Peyer's patch (tissue), 4 donors: ENCODE measurements at regions not wholly inside any gene's neighbourhood (a gene's known extent, or its start where the extent isn't known, plus 50 kb on each side); places are given as distances from the start of the nearest gene placed in this dataset.

Experiments
- DNase-seq, 3 donors: peaks; one replicate each; pipeline ENCODE4 v3.0.0-alpha.2; 2017 to 2019
- H3K27ac ChIP-seq, 4 donors: fragments of 200-600 bp; sonication (generic); one replicate each; pipeline ENCODE4 v1.5.1; 2016 to 2019
- H3K27me3 ChIP-seq, 2 donors: fragments of 200-600 bp; sonication (generic); one replicate each; pipeline ENCODE4 v1.5.1; 2019
- H3K36me3 ChIP-seq, 3 donors: fragments of 200-600 bp; sonication (generic); one replicate each; pipeline ENCODE4 v1.5.1; 2016 to 2019
- H3K4me1 ChIP-seq, 4 donors: fragments of 200-600 bp; sonication (generic); one replicate each; pipeline ENCODE4 v1.5.1; 2016 to 2019
- H3K4me3 ChIP-seq, 4 donors: fragments of 200-600 bp; sonication (generic); 1 replicate in 3 of 4; 2 replicates in 1 of 4; pipeline ENCODE4 v1.5.1; 2016 to 2019; ENCODE audit warnings: mild to moderate bottlenecking in 1 of 4
- H3K9me3 ChIP-seq, 4 donors: fragments of 200-600 bp; sonication (generic); one replicate each; pipeline ENCODE4 v1.5.1; 2016 to 2019; ENCODE audit warnings: mild to moderate bottlenecking in 1 of 4
- POLR2A ChIP-seq, 2 donors: fragments of 450-650 bp; IDR thresholded peaks; one replicate each; pipeline ENCODE4 v1.5.1; 2017; ENCODE audit warnings: antibody characterized with exemption in 2 of 2, mild to moderate bottlenecking in 2 of 2, moderate library complexity in 2 of 2
- TF ChIP-seq, protein P1 (sequence below), 6 experiments: fragments of 450-650 bp in 4 of 6; fragments of 200-600 bp in 2 of 6; sonication (generic) in 1 of 6; IDR thresholded peaks; one replicate each; pipeline ENCODE4 v1.5.1; 2017 to 2019; ENCODE audit warnings: antibody characterized with exemption in 6 of 6, mild to moderate bottlenecking in 3 of 6, moderate library complexity in 1 of 6

DNA sequence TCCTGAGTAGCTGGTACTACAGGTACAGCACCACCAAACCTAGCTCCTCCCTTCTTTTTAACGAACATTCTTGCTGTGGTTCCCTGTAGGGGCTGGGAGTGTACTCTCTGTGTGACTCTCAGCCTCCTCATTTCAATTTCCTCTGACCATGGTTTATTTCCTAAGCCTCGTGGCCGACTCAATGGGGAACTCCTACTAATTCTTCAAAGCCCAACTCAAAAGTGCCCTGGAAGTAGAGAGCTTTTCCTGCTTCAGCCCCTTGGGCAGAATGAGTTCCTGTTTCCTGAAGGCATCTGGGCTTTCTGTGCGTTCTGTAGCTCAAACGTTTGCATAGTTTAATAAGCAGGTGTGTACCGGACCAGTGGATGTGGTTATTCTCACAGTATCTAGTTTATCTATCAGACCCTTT is 70.9 kb upstream of the ACOT11 start:
- Histone ChIP-seq H3K4me1 (peaks cover 0 to 25% (median 4%) of the 10 kb centered on the region in 4 donors), H3K27me3 (peaks cover 0 to 3% of the 10 kb centered on the region in 2 donors), H3K27ac (no peak overlapping the region), H3K9me3 (no peaks in the 10 kb centered on the region), H3K36me3 (no peaks in the 10 kb centered on the region), H3K4me3 (no peak overlapping the region)
- no peak for TF ChIP-seq POLR2A (IDR thresholded peaks at IDR 0.05)
- TF ChIP-seq, protein P1, sequence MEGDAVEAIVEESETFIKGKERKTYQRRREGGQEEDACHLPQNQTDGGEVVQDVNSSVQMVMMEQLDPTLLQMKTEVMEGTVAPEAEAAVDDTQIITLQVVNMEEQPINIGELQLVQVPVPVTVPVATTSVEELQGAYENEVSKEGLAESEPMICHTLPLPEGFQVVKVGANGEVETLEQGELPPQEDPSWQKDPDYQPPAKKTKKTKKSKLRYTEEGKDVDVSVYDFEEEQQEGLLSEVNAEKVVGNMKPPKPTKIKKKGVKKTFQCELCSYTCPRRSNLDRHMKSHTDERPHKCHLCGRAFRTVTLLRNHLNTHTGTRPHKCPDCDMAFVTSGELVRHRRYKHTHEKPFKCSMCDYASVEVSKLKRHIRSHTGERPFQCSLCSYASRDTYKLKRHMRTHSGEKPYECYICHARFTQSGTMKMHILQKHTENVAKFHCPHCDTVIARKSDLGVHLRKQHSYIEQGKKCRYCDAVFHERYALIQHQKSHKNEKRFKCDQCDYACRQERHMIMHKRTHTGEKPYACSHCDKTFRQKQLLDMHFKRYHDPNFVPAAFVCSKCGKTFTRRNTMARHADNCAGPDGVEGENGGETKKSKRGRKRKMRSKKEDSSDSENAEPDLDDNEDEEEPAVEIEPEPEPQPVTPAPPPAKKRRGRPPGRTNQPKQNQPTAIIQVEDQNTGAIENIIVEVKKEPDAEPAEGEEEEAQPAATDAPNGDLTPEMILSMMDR (IDR thresholded peaks at IDR 0.05), result no peak
- no peak for DNase-seq

DNA sequence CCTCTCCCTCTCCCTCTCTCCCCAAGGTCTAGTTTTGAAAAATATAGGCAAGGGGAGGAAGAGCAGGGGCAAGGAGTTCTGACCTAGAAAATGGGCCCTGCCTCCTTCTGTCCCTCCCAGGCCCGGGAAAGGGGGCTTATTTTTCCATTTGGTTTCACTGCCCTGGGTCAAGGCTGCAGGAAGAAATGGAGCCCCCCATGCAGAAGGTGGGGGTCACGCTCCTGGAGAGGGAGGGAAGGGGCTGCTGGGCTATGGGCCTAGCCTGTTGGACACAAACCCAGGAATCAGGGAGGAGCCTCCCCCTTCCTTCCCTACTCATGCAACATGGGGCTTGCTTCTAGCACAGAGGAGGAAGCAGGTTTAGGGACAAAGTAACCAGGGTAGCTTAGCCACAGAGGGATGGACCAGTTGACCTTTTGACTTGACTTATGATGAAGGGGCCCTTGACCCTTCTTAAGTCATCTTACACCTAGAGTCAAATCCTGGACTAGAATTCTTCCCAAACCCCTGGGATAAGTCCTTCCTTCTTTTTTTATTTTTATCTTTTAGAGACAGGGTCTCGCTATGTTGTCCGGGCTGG is 70.4 kb upstream of the SSBP3 start:
- Histone ChIP-seq H3K36me3 (no peaks in the 10 kb centered on the region), H3K27ac (peak overlapping the region in 1 of 4 donors; percentile 6), H3K4me1 (peaks cover 0 to 22% (median 4%) of the 10 kb centered on the region in 4 donors), H3K4me3 (no peak overlapping the region), H3K9me3 (no peaks in the 10 kb centered on the region), H3K27me3 (peaks cover 0 to 3% of the 10 kb centered on the region in 2 donors)
- DNase-seq, result no peak
- no peak for TF ChIP-seq POLR2A (IDR thresholded peaks at IDR 0.05)
- TF ChIP-seq, protein P1 (IDR thresholded peaks at IDR 0.05), result no peak

DNA sequence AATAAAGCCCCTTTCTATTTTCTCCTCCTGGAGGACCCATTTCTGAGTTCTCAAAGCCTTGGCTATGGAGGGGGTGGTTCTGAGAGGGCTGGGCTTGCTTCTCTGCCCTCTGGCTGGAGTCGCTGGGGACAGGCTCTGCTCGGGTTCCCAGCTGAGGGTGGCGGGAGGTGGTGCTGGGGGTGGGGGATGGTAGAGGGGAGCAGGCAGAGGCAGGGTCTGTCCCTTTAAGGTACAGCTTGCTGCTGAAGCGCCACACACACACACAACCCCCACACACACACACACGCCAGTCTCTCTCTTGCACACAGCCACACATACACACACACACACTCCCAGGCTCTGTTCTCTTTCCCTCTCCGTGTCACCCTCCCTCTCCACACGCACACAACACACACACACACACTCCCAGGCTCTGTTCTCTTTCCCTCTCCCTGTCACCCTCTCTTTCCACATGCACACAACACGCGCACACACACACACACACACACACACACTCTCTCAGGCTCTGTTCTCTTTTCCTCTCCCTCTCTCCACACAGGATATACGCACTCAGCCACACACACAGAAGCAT is 69.8 kb upstream of the SSBP3 start:
- H3K27me3 ChIP-seq, result peaks cover 0 to 3% of the 10 kb centered on the region in 2 donors
- no peak for DNase-seq
- no peak for TF ChIP-seq POLR2A (IDR thresholded peaks at IDR 0.05)
- TF ChIP-seq, protein P1 (IDR thresholded peaks at IDR 0.05), result no peak
- no peaks in the 10 kb centered on the region for H3K9me3 ChIP-seq
- H3K27ac ChIP-seq, result peak overlapping the region in 2 of 4 donors; percentile 0 to 68
- peaks cover 0 to 17% (median 3%) of the 10 kb centered on the region in 4 donors for H3K4me1 ChIP-seq
- H3K4me3 ChIP-seq, result no peak overlapping the region
- no peaks in the 10 kb centered on the region for H3K36me3 ChIP-seq

DNA sequence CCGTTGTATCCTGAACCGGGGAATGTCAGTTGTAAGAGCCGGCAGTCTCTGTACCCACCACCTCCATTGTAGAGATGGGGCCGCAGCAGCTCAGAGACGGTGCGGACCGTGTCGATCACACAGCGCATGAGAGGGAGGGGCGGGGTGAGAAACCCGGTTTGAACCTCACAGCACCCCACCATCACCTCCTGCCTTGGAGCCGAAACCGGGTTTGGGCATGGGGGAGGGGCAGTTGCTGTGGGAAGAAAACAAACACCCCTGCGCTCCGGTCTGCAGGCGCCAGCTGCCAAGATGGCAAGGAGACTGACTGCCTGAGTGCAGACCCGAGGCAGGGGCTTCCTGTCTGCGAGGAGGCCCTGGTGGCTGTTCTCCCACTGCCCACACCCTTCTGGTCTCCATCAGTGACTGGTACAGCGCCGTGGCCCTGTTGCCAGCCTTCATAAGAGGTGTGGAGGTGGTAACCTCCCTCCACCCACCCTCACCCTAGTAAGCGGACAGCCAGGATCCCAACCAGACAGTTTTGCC is 69.2 kb upstream of the SSBP3 start:
- Histone ChIP-seq H3K9me3 (no peaks in the 10 kb centered on the region), H3K36me3 (no peaks in the 10 kb centered on the region), H3K4me3 (peak overlapping the region; percentile 32 to 59 (median 54)), H3K27ac (peak overlapping the region in 2 of 4 donors; percentile 0 to 68), H3K27me3 (peaks cover 0 to 3% of the 10 kb centered on the region in 2 donors), H3K4me1 (peaks cover 0 to 17% (median 2%) of the 10 kb centered on the region in 4 donors)
- peak in 2 of 3 donors; percentile 55 to 60 for DNase-seq
- TF ChIP-seq POLR2A (IDR thresholded peaks at IDR 0.05), result no peak
- TF ChIP-seq, protein P1 (IDR thresholded peaks at IDR 0.05), result no peak

DNA sequence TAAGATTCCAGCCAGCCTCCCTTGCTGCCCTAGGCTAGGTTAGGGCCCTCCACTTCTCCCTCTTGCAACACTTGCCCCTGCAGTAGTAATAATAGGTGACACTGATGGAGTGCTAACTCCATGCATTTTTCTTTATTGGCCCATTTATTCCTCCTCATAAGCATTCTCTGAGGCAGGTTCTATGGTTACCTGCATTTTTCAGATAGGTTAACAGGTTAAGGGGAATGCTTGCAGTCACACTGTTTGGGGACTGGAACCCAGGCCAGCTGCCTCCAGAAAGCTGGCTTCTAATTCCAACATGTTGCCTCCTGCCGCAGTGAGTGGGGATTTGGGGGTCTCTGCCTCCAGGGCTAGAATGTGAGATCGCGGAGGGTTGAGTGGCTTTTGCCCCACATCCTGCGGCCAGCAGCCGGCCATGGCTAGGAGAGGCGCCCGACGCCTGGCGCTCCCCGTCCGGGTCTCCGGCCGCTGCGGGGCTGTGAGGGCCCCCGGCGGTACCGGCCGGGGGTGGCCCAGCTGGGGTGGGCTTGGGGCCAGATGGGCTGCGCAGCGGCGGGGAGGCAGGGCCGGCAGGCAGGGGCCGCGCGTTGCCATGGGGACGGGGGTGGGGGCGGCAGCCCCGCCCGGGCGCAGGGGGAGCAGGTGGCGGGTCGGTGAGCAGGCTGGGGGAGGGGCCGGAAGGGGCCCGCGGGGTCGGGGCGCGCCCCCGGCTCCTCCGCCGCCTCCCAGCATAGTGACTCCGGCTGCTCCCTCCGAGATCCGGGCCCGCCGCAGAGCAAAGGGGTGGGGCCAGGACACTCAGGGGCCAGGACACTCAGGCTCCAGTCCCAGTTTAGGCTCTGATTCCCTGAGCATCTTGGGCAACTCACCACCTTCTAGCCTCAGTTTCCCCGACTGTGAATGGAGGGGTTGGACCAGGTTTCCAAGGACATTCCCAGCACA is 68.4 kb upstream of the SSBP3 start:
- H3K9me3 ChIP-seq, result no peaks in the 10 kb centered on the region
- H3K27me3 ChIP-seq, result peaks cover 0 to 3% of the 10 kb centered on the region in 2 donors
- peaks cover 0 to 17% (median 2%) of the 10 kb centered on the region in 4 donors for H3K4me1 ChIP-seq
- TF ChIP-seq, protein P1 (IDR thresholded peaks at IDR 0.05), result no peak
- no peak for TF ChIP-seq POLR2A (IDR thresholded peaks at IDR 0.05)
- peak; percentile 42 to 63 (median 62) for DNase-seq
- H3K27ac ChIP-seq, result peak overlapping the region in 1 of 4 donors; percentile 68
- H3K36me3 ChIP-seq, result no peaks in the 10 kb centered on the region
- peak overlapping the region; percentile 32 to 59 (median 54) for H3K4me3 ChIP-seq
